ENCODE measurements at regions not wholly inside any gene's neighbourhood (a gene's known extent, or its start where the extent isn't known, plus 50 kb on each side); places are given as distances from the start of the nearest gene placed in this dataset.

- no peak overlapping the region for H3K27ac ChIP-seq (ENCODE audit: low read depth)
- no peaks in the 10 kb centered on the region for H3K4me1 ChIP-seq (ENCODE audit: insufficient read depth)
- H3K36me3 ChIP-seq (ENCODE audit: insufficient read depth) = no peaks in the 10 kb centered on the region
- WGBS = 89% methylated on average over 4 of the region's 4 CpGs
- no peak overlapping the region for H3K4me3 ChIP-seq (ENCODE audit: low read depth, low read length)
- DNase-seq (ENCODE audit: extremely low spot score) = no peak
Measured at GRCh38 chr4:156243015-156243414, 289.3 kb upstream of the CTSO start.

DNA sequence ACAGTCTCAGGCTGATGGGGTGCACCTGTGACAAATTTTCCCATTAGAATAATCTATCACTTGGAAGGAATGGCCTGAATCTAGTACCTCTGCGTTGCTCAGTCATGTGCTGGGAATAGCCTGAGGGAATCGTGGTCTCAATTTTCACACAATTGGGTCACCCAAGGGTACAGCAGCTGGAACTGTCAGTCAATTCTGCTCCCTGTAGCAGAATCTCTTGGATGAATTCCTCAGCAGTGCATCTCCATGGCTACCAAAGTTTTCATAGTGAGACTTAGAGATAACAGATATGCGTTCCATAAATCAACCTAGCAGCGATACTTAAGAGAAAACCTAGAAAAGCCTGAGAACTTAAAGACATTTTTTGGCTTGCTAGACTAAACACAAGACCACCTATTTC, 288.7 kb upstream of the CTSO start:
- Histone ChIP-seq H3K27ac (ENCODE audit: low read depth) (no peak overlapping the region), H3K4me1 (ENCODE audit: insufficient read depth) (no peaks in the 10 kb centered on the region), H3K4me3 (ENCODE audit: low read depth, low read length) (no peak overlapping the region), H3K36me3 (ENCODE audit: insufficient read depth) (no peaks in the 10 kb centered on the region)
- 60% methylated on average over 4 of the region's 4 CpGs for WGBS
- no peak for DNase-seq (ENCODE audit: extremely low spot score)

DNA sequence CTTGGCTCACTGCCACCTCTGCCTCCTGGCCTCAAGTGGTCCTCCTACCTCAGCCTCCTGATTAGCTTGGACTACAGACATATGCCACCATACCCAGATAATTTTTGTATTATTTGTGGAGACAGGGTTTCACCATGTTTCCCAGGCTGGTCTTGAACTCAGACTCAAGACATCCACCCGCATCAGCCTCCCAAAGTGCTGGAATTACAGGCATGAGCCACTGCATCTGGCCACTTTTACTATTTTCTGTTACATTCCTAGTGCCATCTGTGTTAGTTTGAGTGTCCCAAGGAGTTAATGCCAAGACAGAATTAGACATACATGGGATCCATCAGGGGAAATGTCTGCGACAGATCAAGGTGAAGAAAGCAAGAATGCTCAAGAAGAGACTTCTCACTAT, 288.2 kb upstream of the CTSO start:
- Histone ChIP-seq H3K36me3 (ENCODE audit: insufficient read depth) (no peaks in the 10 kb centered on the region), H3K4me1 (ENCODE audit: insufficient read depth) (no peaks in the 10 kb centered on the region), H3K4me3 (ENCODE audit: low read depth, low read length) (no peak overlapping the region), H3K27ac (ENCODE audit: low read depth) (no peak overlapping the region)
- DNase-seq (ENCODE audit: extremely low spot score) = no peak
- 96% methylated on average over 2 of the region's 2 CpGs for WGBS

DNA sequence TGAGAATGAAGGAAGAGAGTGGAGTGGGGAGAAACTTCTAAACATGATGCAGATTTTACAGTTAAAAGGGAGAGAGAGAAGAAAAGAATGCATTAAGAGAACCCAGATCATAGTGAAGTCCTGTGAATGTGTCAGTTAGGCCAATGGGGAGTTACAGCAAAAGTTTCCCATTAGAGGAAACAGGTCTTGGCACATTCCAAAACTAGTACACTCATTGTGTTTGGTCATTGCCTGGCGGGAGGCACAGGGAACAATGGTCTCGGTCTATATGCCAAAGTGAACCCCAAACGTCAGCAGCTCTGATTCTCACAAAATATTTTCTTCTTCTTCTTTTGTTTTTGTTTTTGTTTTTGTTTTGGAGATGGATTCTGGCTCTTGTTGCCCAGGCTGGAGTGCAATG, 284.5 kb upstream of the CTSO start:
- no peak for DNase-seq (ENCODE audit: extremely low spot score)
- Histone ChIP-seq H3K4me1 (ENCODE audit: insufficient read depth) (no peaks in the 10 kb centered on the region), H3K4me3 (ENCODE audit: low read depth, low read length) (no peak overlapping the region), H3K27ac (ENCODE audit: low read depth) (no peak overlapping the region), H3K36me3 (ENCODE audit: insufficient read depth) (no peaks in the 10 kb centered on the region)
- 67% methylated on average over 3 of the region's 3 CpGs for WGBS

DNA sequence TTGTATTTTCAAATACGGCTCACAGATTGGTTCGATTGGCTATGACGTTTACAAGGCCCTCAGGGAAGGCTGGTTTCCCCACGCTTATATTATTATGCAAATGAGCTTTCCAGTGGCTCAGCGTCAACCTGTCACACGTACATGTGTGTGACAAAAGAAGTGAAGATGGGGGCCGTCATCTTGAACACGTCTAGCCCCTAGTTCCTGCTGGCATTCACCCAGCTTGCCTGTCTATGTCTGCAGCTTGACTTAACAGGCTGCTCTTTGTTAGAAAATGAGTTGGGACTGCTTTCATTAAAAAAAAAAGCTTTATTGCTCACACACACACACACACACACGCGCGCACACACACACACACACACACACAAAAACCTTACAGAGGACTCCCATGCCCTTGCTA, 283.6 kb upstream of the CTSO start:
- Histone ChIP-seq H3K27ac (ENCODE audit: low read depth) (no peak overlapping the region), H3K4me1 (ENCODE audit: insufficient read depth) (no peaks in the 10 kb centered on the region), H3K4me3 (ENCODE audit: low read depth, low read length) (no peak overlapping the region), H3K36me3 (ENCODE audit: insufficient read depth) (no peaks in the 10 kb centered on the region)
- no peak for DNase-seq (ENCODE audit: extremely low spot score)
- 69% methylated on average over 11 of the region's 11 CpGs for WGBS

- H3K36me3 ChIP-seq (ENCODE audit: insufficient read depth) = no peaks in the 10 kb centered on the region
- no peaks in the 10 kb centered on the region for H3K4me1 ChIP-seq (ENCODE audit: insufficient read depth)
- H3K4me3 ChIP-seq (ENCODE audit: low read depth, low read length) = no peak overlapping the region
- WGBS = 64% methylated on average over 1 of the region's 1 CpG
- DNase-seq (ENCODE audit: extremely low spot score) = no peak
- H3K27ac ChIP-seq (ENCODE audit: low read depth) = no peak overlapping the region
Measured at GRCh38 chr4:156230176-156230575, 276.5 kb upstream of the CTSO start.

DNA sequence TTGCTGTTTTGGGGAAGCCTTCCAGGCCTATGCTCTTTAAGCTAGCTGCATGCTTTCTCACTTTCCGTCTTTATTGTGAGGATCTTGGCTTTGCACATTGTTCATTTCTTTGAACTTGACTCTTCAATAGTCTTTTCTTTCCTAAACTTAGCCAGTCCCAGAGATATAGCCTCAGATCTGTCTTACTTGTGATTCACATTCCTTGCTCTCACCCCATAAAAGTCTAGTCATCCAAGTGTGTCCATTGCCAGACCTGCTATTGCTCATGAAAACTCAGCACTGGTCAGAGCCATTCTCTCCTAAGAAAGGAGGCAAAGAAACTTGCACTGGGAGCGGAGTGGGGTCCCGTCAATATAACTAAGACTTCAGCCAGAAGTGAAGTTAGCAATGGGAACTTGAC, 275.0 kb upstream of the CTSO start:
- H3K4me1 ChIP-seq (ENCODE audit: insufficient read depth) = no peaks in the 10 kb centered on the region
- WGBS = 64% methylated on average over 3 of the region's 3 CpGs
- DNase-seq (ENCODE audit: extremely low spot score) = no peak
- H3K36me3 ChIP-seq (ENCODE audit: insufficient read depth) = no peaks in the 10 kb centered on the region
- H3K27ac ChIP-seq (ENCODE audit: low read depth) = no peak overlapping the region
- H3K4me3 ChIP-seq (ENCODE audit: low read depth, low read length) = no peak overlapping the region

GRCh38 chr4:156227321-156227720, 273.7 kb upstream of the CTSO start:
- no peak for DNase-seq (ENCODE audit: extremely low spot score)
- no peaks in the 10 kb centered on the region for H3K36me3 ChIP-seq (ENCODE audit: insufficient read depth)

GRCh38 chr4:156223985-156224384, 270.3 kb upstream of the CTSO start:
- Histone ChIP-seq H3K4me3 (ENCODE audit: low read depth, low read length) (no peak overlapping the region), H3K27ac (ENCODE audit: low read depth) (no peak overlapping the region), H3K36me3 (ENCODE audit: insufficient read depth) (no peaks in the 10 kb centered on the region), H3K4me1 (ENCODE audit: insufficient read depth) (no peaks in the 10 kb centered on the region)
- WGBS = 60% methylated on average over 2 of the region's 2 CpGs
- DNase-seq (ENCODE audit: extremely low spot score) = no peak

More at GRCh38 chr4:156227321-156227720, 273.7 kb upstream of the CTSO start:
- Histone ChIP-seq H3K4me3 (ENCODE audit: low read depth, low read length) (no peak overlapping the region), H3K4me1 (ENCODE audit: insufficient read depth) (no peaks in the 10 kb centered on the region), H3K27ac (ENCODE audit: low read depth) (no peak overlapping the region)

GRCh38 chr4:156217236-156217635, 263.6 kb upstream of the CTSO start:
- H3K27ac ChIP-seq (ENCODE audit: low read depth) = no peak overlapping the region
- WGBS = 29% methylated on average over 1 of the region's 1 CpG
- no peak overlapping the region for H3K4me3 ChIP-seq (ENCODE audit: low read depth, low read length)
- H3K36me3 ChIP-seq (ENCODE audit: insufficient read depth) = no peaks in the 10 kb centered on the region
- no peak for DNase-seq (ENCODE audit: extremely low spot score)
- no peaks in the 10 kb centered on the region for H3K4me1 ChIP-seq (ENCODE audit: insufficient read depth)

DNA sequence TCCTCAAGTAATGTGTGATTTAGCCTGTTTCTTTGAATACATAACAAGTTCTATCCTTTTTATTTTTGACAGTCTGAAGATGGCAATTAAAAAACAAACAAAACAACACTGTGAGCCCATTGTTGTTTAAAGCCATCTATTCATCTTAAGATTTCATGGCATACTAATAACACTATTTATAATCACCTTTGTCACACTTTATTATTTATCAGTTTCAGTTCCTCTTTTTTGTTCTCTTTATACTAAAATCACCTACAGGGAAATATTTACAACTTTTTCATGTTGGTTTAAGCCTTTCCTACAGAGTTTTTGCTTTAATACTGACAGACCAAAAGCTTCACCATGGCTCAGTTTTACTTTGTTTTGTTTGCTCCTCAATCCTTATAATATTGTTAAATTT, 247.4 kb upstream of the CTSO start:
- no peak overlapping the region for H3K4me3 ChIP-seq (ENCODE audit: low read depth, low read length)
- DNase-seq (ENCODE audit: extremely low spot score) = no peak
- H3K4me1 ChIP-seq (ENCODE audit: insufficient read depth) = no peaks in the 10 kb centered on the region
- H3K36me3 ChIP-seq (ENCODE audit: insufficient read depth) = no peaks in the 10 kb centered on the region
- no peak overlapping the region for H3K27ac ChIP-seq (ENCODE audit: low read depth)

GRCh38 chr4:156198511-156198910, 244.8 kb upstream of the CTSO start:
- no peak for DNase-seq (ENCODE audit: extremely low spot score)
- H3K27ac ChIP-seq (ENCODE audit: low read depth) = no peak overlapping the region
- H3K36me3 ChIP-seq (ENCODE audit: insufficient read depth) = no peaks in the 10 kb centered on the region
- no peaks in the 10 kb centered on the region for H3K4me1 ChIP-seq (ENCODE audit: insufficient read depth)
- WGBS = 96% methylated on average over 15 of the region's 15 CpGs
- no peak overlapping the region for H3K4me3 ChIP-seq (ENCODE audit: low read depth, low read length)

DNA sequence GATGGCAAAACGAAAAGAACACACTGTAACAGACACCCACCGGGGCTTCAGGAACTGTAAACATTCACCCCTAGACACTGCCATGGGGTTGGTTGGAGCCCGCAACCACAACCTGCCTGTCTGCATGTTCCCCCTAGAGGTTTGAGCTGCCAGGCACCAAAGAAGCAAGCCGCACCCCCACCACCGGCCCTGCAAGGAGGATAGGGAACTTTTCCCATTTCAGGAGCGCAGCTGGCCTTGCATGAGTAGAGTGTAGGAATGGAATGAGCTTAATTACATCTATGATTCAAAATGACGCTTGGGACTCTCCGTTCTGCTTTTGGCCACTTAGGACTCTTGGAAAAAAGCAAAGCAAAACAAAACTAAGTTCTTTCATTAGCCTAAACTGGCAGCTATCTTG, 243.6 kb upstream of the CTSO start:
- Histone ChIP-seq H3K4me1 (ENCODE audit: insufficient read depth) (no peaks in the 10 kb centered on the region), H3K27ac (ENCODE audit: low read depth) (no peak overlapping the region), H3K4me3 (ENCODE audit: low read depth, low read length) (no peak overlapping the region), H3K36me3 (ENCODE audit: insufficient read depth) (no peaks in the 10 kb centered on the region)
- WGBS = 93% methylated on average over 8 of the region's 8 CpGs
- no peak for DNase-seq (ENCODE audit: extremely low spot score)

DNA sequence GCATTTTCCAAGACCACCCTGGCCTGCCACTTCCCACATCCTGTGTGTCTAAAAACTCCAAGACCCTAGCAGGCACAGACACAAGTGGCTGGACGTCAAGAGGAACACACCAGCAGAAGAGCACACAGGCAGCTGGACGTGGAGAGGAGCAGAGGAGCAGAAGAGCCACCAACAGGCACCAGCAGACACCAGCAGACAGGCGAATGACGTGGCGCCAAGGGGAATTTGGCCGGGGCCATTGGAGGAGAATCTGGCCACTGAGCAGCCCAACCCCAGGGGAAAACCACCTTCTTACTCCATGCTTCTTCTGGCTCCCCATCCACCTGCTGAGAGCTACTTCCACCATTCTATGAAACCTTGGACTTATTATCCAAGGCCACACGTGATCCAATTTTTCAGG, 243.1 kb upstream of the CTSO start:
- Histone ChIP-seq H3K4me1 (ENCODE audit: insufficient read depth) (no peaks in the 10 kb centered on the region), H3K27ac (ENCODE audit: low read depth) (no peak overlapping the region)
- 95% methylated on average over 7 of the region's 7 CpGs for WGBS

DNA sequence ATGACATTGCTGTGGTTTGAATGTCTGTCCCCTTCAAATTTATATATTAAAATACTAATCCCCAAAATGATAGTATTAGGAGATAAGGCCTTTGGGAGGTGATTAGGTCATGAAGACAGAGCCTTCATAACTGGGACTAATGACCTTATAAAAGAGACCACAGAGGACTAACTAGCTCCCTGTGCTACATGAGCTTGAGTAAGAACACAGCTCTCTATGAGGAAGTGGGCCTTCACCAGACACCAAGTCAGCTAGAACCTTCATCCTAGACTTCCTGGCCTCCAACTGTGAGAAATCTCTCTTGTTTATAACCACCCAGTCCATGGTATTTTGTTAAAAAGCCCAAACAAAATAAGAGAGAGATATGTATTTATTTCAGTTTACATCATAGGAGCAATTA, 242.2 kb upstream of the CTSO start:
- H3K36me3 ChIP-seq (ENCODE audit: insufficient read depth) = no peaks in the 10 kb centered on the region
- H3K4me3 ChIP-seq (ENCODE audit: low read depth, low read length) = no peak overlapping the region
- no peak overlapping the region for H3K27ac ChIP-seq (ENCODE audit: low read depth)
- DNase-seq (ENCODE audit: extremely low spot score) = no peak
- H3K4me1 ChIP-seq (ENCODE audit: insufficient read depth) = no peaks in the 10 kb centered on the region

More for the DNA sequence above, 243.1 kb upstream of the CTSO start:
- no peaks in the 10 kb centered on the region for H3K36me3 ChIP-seq (ENCODE audit: insufficient read depth)
- DNase-seq (ENCODE audit: extremely low spot score) = no peak
- no peak overlapping the region for H3K4me3 ChIP-seq (ENCODE audit: low read depth, low read length)

Data from urinary bladder (tissue), 3 donors.